GM10266 (cell line): ENCODE measurements at regions not wholly inside any gene's neighbourhood (a gene's known extent, or its start where the extent isn't known, plus 50 kb on each side); places are given as distances from the start of the nearest gene placed in this dataset.

ENCODE experiments used
- DNase-seq: peaks from one replicate; pipeline ENCODE4 v3.0.0; 2012; ENCODE audit errors: extremely low spot score
- CTCF ChIP-seq: IDR thresholded peaks from 2 replicates; pipeline ENCODE4 v1.5.1; 2012; ENCODE audit warnings: mild to moderate bottlenecking, low read depth; ENCODE audit not compliant: control insufficient read depth, insufficient read depth; ENCODE audit errors: missing control alignments

- no peak for DNase-seq
- TF ChIP-seq CTCF: no peak
Observed at GRCh38 chr22:48643066-48643731, 1184.5 kb downstream of the BRD1 start.

- no peak for DNase-seq
- TF ChIP-seq CTCF: no peak
Observed at GRCh38 chr22:48642550-48642949, 1185.1 kb downstream of the BRD1 start.

GRCh38 chr22:48641906-48642475, 1185.7 kb downstream of the BRD1 start:
- no peak for TF ChIP-seq CTCF
- DNase-seq: no peak

- DNase-seq: no peak
- TF ChIP-seq CTCF: no peak
Observed at GRCh38 chr22:48640890-48641841, 1186.5 kb downstream of the BRD1 start.

DNA sequence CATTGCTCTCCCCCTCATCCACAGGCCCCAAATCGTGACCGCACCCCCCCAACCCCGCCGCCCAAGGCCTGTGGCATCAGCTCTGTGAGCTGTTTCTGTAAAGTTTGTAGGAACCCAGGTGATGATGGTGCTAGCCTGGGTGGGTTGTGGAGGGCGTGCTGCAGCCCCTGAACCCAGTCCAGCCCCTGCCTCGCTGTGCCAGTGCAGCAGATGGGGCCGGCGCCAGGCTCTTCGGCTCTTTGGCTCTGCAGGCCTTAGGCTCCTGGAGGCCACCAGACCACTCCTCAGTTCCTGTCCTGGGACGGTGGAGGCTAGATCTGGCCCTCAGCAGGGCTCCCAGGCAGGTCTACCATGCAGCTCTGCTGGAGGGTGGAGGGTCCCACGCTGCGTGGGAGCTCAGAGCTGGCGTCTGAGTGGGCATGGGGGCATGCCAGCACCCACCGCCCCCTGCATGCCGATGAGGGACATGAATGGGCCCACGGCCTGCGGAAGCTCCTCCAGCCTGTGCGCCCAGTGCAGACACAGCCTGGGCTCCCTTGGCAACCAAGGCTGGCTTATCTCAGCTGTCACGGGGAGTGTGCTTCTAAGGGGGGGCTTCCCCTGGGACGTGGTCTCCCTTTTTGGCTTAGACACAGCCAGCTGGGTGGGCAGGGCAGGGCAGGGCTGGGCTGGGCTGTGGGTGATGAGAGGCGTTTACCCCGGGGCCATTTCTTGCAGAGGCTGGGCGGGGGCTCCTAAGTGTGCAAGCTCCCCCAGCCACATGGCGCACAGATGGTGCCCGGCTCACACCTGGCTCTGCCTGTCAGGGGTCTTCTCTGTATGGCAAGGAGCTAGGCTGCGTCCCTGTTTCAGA, 1187.6 kb downstream of the BRD1 start:
- no peak for DNase-seq

More for the DNA sequence above, 1187.6 kb downstream of the BRD1 start:
- no peak for TF ChIP-seq CTCF
